ENCODE measurements at regions not wholly inside any gene's neighbourhood (a gene's known extent, or its start where the extent isn't known, plus 50 kb on each side); places are given as distances from the start of the nearest gene placed in this dataset.

DNA sequence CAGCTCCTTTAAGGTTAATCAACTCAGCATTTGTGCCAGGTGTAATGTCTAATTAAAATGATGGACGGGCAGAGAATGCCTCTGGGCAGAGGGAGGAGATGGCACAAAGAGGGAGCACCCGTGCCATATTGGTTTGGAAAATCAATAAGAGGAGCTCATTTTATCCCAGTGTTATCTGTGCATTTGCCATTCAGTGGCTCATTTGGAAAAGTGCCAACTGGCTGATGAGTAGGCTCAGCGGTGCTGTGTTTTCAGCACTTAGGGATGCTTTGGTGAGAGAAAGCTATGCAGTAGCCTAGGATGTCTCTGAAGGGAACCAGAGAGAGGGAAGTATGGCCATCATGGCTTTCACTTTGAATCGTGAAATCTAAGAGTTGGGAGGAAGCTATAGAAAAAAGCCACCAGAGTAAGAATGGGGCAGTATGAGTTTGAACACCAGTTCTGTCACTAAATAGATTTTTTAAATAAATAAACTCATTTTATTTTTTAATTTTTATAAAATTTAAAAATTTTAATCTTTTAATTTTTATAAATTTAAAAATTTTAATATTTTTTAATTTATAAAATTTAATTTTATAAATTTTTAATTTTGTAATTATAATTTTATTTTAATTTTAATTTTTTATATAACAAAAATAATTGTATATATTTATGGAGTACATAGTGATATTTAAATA, 472.8 kb downstream of the BRINP1 start:
- Histone ChIP-seq H3K36me3 (ENCODE audit: control insufficient read depth in 2 of 2, insufficient read depth in 2 of 2, low read length in 1 of 2) (no peaks in the 10 kb centered on the region), H3K4me3 (ENCODE audit: low read depth in 1 of 2, low read length in 2 of 2) (no peak overlapping the region), H3K27me3 (ENCODE audit: control insufficient read depth in 1 of 2, insufficient read depth in 2 of 2, low read length in 2 of 2) (no peaks in the 10 kb centered on the region), H3K9me3 (ENCODE audit: control insufficient read depth in 2 of 2, insufficient read depth in 1 of 2, low read depth in 1 of 2, low read length in 1 of 2) (no peaks in the 10 kb centered on the region), H3K4me1 (ENCODE audit: control insufficient read depth in 2 of 2, insufficient read depth in 2 of 2, low read length in 1 of 2) (no peaks in the 10 kb centered on the region), H3K27ac (ENCODE audit: low read depth in 2 of 2, low read length in 1 of 2) (no peak overlapping the region)
- WGBS, 2 donors: 72 to 80% methylated on average over 4 of the region's 4 CpGs

- H3K27me3 ChIP-seq (ENCODE audit: control insufficient read depth in 1 of 2, insufficient read depth in 2 of 2, low read length in 2 of 2): no peaks in the 10 kb centered on the region
- H3K27ac ChIP-seq (ENCODE audit: low read depth in 2 of 2, low read length in 1 of 2): no peak overlapping the region
Observed at GRCh38 chr9:118918180-118918579, 451.1 kb downstream of the BRINP1 start.

DNA sequence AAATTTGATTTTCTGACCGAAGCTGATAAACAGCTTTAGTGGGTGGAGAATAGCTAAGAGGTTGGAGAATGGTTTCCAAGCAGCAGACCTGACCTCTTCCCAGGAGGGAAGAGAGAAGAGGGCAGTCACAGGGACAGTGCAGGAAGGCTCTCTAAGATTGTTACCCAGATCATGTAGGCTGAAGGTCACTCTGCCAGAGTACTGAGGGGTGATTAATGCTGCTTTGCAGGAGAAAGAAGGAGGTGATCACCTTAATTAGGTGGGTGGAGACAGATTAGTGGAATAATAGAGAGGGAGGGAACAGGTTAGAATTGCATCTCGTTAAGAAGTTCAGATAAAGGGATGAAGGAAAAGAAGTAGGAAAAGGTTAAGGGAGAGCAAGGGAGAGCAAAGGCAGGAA, 440.5 kb downstream of the BRINP1 start:
- Histone ChIP-seq H3K36me3 (ENCODE audit: control insufficient read depth in 2 of 2, insufficient read depth in 2 of 2, low read length in 1 of 2) (no peaks in the 10 kb centered on the region), H3K27ac (ENCODE audit: low read depth in 2 of 2, low read length in 1 of 2) (no peak overlapping the region), H3K9me3 (ENCODE audit: control insufficient read depth in 2 of 2, insufficient read depth in 1 of 2, low read depth in 1 of 2, low read length in 1 of 2) (no peaks in the 10 kb centered on the region), H3K4me3 (ENCODE audit: low read depth in 1 of 2, low read length in 2 of 2) (no peak overlapping the region), H3K27me3 (ENCODE audit: control insufficient read depth in 1 of 2, insufficient read depth in 2 of 2, low read length in 2 of 2) (no peaks in the 10 kb centered on the region), H3K4me1 (ENCODE audit: control insufficient read depth in 2 of 2, insufficient read depth in 2 of 2, low read length in 1 of 2) (no peaks in the 10 kb centered on the region)
- 45 to 46% methylated on average over 2 of the region's 2 CpGs for WGBS, 2 donors

More at GRCh38 chr9:118918180-118918579, 451.1 kb downstream of the BRINP1 start:
- Histone ChIP-seq H3K4me1 (ENCODE audit: control insufficient read depth in 2 of 2, insufficient read depth in 2 of 2, low read length in 1 of 2) (no peaks in the 10 kb centered on the region), H3K9me3 (ENCODE audit: control insufficient read depth in 2 of 2, insufficient read depth in 1 of 2, low read depth in 1 of 2, low read length in 1 of 2) (peaks cover 0 to 8% of the 10 kb centered on the region in 2 donors), H3K4me3 (ENCODE audit: low read depth in 1 of 2, low read length in 2 of 2) (no peak overlapping the region), H3K36me3 (ENCODE audit: control insufficient read depth in 2 of 2, insufficient read depth in 2 of 2, low read length in 1 of 2) (no peaks in the 10 kb centered on the region)

DNA sequence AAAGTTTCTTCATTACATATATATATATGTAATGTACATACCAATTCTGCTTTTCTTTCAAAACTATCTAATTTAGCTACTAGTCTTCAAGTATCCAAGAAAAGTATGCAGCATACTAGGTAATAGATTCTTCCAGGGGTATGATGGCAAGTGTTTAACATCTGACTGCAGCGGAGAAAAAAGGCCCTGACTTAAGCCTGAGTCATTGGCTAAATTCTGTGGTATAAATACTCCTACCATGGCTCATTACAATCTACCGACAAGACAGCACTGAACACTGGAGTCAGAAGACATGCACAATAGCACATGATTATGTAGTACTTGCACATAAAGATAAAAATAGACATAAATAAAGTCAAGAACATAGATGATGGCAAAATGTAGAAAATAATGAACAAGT, 439.9 kb downstream of the BRINP1 start:
- H3K4me1 ChIP-seq (ENCODE audit: control insufficient read depth in 2 of 2, insufficient read depth in 2 of 2, low read length in 1 of 2): no peaks in the 10 kb centered on the region
- WGBS, 2 donors: 72 to 81% methylated on average over 2 of the region's 2 CpGs
- H3K9me3 ChIP-seq (ENCODE audit: control insufficient read depth in 2 of 2, insufficient read depth in 1 of 2, low read depth in 1 of 2, low read length in 1 of 2): no peaks in the 10 kb centered on the region
- H3K4me3 ChIP-seq (ENCODE audit: low read depth in 1 of 2, low read length in 2 of 2): no peak overlapping the region
- no peak overlapping the region for H3K27ac ChIP-seq (ENCODE audit: low read depth in 2 of 2, low read length in 1 of 2)
- H3K36me3 ChIP-seq (ENCODE audit: control insufficient read depth in 2 of 2, insufficient read depth in 2 of 2, low read length in 1 of 2): no peaks in the 10 kb centered on the region
- H3K27me3 ChIP-seq (ENCODE audit: control insufficient read depth in 1 of 2, insufficient read depth in 2 of 2, low read length in 2 of 2): no peaks in the 10 kb centered on the region

DNA sequence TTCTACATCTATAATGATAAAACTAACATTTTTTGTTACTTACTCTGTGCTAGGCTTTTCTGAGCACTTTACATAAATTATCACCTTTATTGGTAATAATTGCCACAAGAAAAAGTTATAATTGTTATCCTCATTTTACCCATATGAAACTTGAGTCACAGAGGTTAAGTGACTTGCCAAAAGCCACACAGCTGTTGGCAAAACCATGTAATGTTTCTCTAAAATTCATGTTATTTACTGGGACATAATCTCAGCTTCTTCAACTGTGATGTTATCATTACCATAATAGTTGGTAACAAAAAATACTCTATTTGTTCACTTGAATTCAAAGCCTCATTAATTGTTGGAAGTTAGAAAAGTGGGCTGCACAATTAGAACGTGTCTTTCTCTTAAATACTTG, 437.3 kb downstream of the BRINP1 start:
- Histone ChIP-seq H3K9me3 (ENCODE audit: control insufficient read depth in 2 of 2, insufficient read depth in 1 of 2, low read depth in 1 of 2, low read length in 1 of 2) (no peaks in the 10 kb centered on the region), H3K27ac (ENCODE audit: low read depth in 2 of 2, low read length in 1 of 2) (no peak overlapping the region), H3K4me3 (ENCODE audit: low read depth in 1 of 2, low read length in 2 of 2) (no peak overlapping the region), H3K4me1 (ENCODE audit: control insufficient read depth in 2 of 2, insufficient read depth in 2 of 2, low read length in 1 of 2) (no peaks in the 10 kb centered on the region), H3K27me3 (ENCODE audit: control insufficient read depth in 1 of 2, insufficient read depth in 2 of 2, low read length in 2 of 2) (no peaks in the 10 kb centered on the region), H3K36me3 (ENCODE audit: control insufficient read depth in 2 of 2, insufficient read depth in 2 of 2, low read length in 1 of 2) (no peaks in the 10 kb centered on the region)
- WGBS, 2 donors: 55 to 61% methylated on average over 1 of the region's 1 CpG

DNA sequence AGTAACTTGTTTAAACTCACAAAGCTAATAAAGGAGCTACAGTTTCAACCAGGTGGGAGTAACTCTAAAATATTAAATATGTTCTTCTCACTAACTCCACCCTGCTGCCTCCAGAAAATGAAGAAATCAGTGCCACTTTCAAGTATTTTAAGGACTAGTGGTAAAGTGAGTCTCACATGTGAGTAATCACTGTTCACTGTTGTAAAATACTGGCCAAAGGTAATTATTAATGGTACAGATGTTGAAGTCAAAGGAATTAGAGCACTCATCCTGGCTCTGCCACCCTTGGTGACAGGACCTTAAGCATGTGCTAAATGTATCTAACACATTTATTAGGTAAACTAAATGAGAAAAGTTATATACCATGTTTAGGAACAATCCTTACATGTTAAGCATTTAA, 430.7 kb downstream of the BRINP1 start:
- no peaks in the 10 kb centered on the region for H3K4me1 ChIP-seq (ENCODE audit: control insufficient read depth in 2 of 2, insufficient read depth in 2 of 2, low read length in 1 of 2)
- no peak overlapping the region for H3K27ac ChIP-seq (ENCODE audit: low read depth in 2 of 2, low read length in 1 of 2)
- no peak overlapping the region for H3K4me3 ChIP-seq (ENCODE audit: low read depth in 1 of 2, low read length in 2 of 2)
- H3K9me3 ChIP-seq (ENCODE audit: control insufficient read depth in 2 of 2, insufficient read depth in 1 of 2, low read depth in 1 of 2, low read length in 1 of 2): no peaks in the 10 kb centered on the region
- no peaks in the 10 kb centered on the region for H3K36me3 ChIP-seq (ENCODE audit: control insufficient read depth in 2 of 2, insufficient read depth in 2 of 2, low read length in 1 of 2)
- no peaks in the 10 kb centered on the region for H3K27me3 ChIP-seq (ENCODE audit: control insufficient read depth in 1 of 2, insufficient read depth in 2 of 2, low read length in 2 of 2)

GRCh38 chr9:118940473-118940872, 428.8 kb downstream of the BRINP1 start:
- Histone ChIP-seq H3K27me3 (ENCODE audit: control insufficient read depth in 1 of 2, insufficient read depth in 2 of 2, low read length in 2 of 2) (no peaks in the 10 kb centered on the region), H3K4me1 (ENCODE audit: control insufficient read depth in 2 of 2, insufficient read depth in 2 of 2, low read length in 1 of 2) (no peaks in the 10 kb centered on the region), H3K4me3 (ENCODE audit: low read depth in 1 of 2, low read length in 2 of 2) (no peak overlapping the region), H3K36me3 (ENCODE audit: control insufficient read depth in 2 of 2, insufficient read depth in 2 of 2, low read length in 1 of 2) (no peaks in the 10 kb centered on the region), H3K9me3 (ENCODE audit: control insufficient read depth in 2 of 2, insufficient read depth in 1 of 2, low read depth in 1 of 2, low read length in 1 of 2) (no peaks in the 10 kb centered on the region), H3K27ac (ENCODE audit: low read depth in 2 of 2, low read length in 1 of 2) (no peak overlapping the region)
- 27 to 58% methylated on average over 1 of the region's 1 CpG for WGBS, 2 donors

DNA sequence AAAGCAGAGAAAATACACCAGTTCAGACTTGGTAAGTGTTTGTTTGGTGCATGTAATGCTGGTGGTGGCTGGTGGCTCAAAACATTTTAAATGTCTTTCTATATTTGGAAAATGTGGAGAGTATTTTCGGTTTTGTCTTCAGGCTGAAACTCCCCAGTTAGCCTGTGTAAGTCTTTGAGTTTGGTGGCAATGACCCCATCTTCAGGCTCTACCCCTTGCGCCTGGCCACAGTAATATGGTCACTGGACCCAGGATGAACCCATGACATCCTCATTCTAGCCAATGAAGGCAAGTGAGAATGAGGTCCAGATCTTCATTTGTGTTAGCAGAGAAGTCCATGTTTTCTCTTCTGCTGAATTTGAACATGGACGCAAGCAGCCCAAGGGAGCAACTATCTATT, 422.6 kb downstream of the BRINP1 start:
- Histone ChIP-seq H3K27me3 (ENCODE audit: control insufficient read depth in 1 of 2, insufficient read depth in 2 of 2, low read length in 2 of 2) (no peaks in the 10 kb centered on the region), H3K4me3 (ENCODE audit: low read depth in 1 of 2, low read length in 2 of 2) (no peak overlapping the region), H3K9me3 (ENCODE audit: control insufficient read depth in 2 of 2, insufficient read depth in 1 of 2, low read depth in 1 of 2, low read length in 1 of 2) (no peaks in the 10 kb centered on the region), H3K4me1 (ENCODE audit: control insufficient read depth in 2 of 2, insufficient read depth in 2 of 2, low read length in 1 of 2) (no peaks in the 10 kb centered on the region), H3K27ac (ENCODE audit: low read depth in 2 of 2, low read length in 1 of 2) (no peak overlapping the region), H3K36me3 (ENCODE audit: control insufficient read depth in 2 of 2, insufficient read depth in 2 of 2, low read length in 1 of 2) (no peaks in the 10 kb centered on the region)
- 84 to 88% methylated on average over 3 of the region's 3 CpGs for WGBS, 2 donors

- Histone ChIP-seq H3K4me3 (ENCODE audit: low read depth in 1 of 2, low read length in 2 of 2) (no peak overlapping the region), H3K4me1 (ENCODE audit: control insufficient read depth in 2 of 2, insufficient read depth in 2 of 2, low read length in 1 of 2) (no peaks in the 10 kb centered on the region), H3K27me3 (ENCODE audit: control insufficient read depth in 1 of 2, insufficient read depth in 2 of 2, low read length in 2 of 2) (no peaks in the 10 kb centered on the region), H3K9me3 (ENCODE audit: control insufficient read depth in 2 of 2, insufficient read depth in 1 of 2, low read depth in 1 of 2, low read length in 1 of 2) (no peaks in the 10 kb centered on the region), H3K27ac (ENCODE audit: low read depth in 2 of 2, low read length in 1 of 2) (no peak overlapping the region), H3K36me3 (ENCODE audit: control insufficient read depth in 2 of 2, insufficient read depth in 2 of 2, low read length in 1 of 2) (no peaks in the 10 kb centered on the region)
- WGBS, 2 donors: 59 to 66% methylated on average over 2 of the region's 2 CpGs
Observed at GRCh38 chr9:118954857-118955256, 414.4 kb downstream of the BRINP1 start.

DNA sequence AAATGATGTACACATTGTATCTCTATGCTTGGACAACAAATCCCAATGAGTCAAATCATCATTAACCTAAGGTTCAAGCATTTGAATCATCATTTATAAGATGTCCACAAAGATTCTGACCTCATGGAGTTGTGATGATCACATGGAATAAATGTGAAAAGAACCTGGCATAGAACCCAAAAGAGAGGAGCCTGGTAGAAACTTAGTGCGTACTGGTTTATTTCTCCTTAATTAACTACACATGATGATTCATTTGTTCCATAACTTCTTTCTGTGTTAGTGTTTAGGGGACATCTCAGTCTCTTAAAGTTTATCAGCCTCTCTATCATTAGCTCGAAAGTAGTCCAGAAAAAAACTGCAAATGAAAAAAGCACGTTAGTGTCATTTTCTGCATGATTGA, 411.6 kb downstream of the BRINP1 start:
- Histone ChIP-seq H3K4me3 (ENCODE audit: low read depth in 1 of 2, low read length in 2 of 2) (no peak overlapping the region), H3K27me3 (ENCODE audit: control insufficient read depth in 1 of 2, insufficient read depth in 2 of 2, low read length in 2 of 2) (no peaks in the 10 kb centered on the region), H3K9me3 (ENCODE audit: control insufficient read depth in 2 of 2, insufficient read depth in 1 of 2, low read depth in 1 of 2, low read length in 1 of 2) (no peaks in the 10 kb centered on the region), H3K27ac (ENCODE audit: low read depth in 2 of 2, low read length in 1 of 2) (no peak overlapping the region), H3K4me1 (ENCODE audit: control insufficient read depth in 2 of 2, insufficient read depth in 2 of 2, low read length in 1 of 2) (no peaks in the 10 kb centered on the region), H3K36me3 (ENCODE audit: control insufficient read depth in 2 of 2, insufficient read depth in 2 of 2, low read length in 1 of 2) (no peaks in the 10 kb centered on the region)
- WGBS, 2 donors: 76 to 79% methylated on average over 3 of the region's 3 CpGs
